Bronchial epithelial cell (primary cell): ENCODE measurements at regions not wholly inside any gene's neighbourhood (a gene's known extent, or its start where the extent isn't known, plus 50 kb on each side); places are given as distances from the start of the nearest gene placed in this dataset.

ENCODE experiments used
- DNase-seq: peaks from one replicate; pipeline ENCODE4 v3.0.0-alpha.2; 2010; ENCODE audit warnings: low read depth
- FAIRE-seq: peaks from 2 replicates; lab custom pipeline; 2011; peaks lifted over from hg19 to GRCh38; lab: Jason Lieb, UNC
- H3K27me3 ChIP-seq: 2 replicates; pipeline ENCODE4 v1.5.1; 2011; ENCODE audit warnings: low read length; ENCODE audit not compliant: control insufficient read depth, insufficient read depth
- H3K36me3 ChIP-seq: 2 replicates; pipeline ENCODE4 v1.5.1; 2011; ENCODE audit warnings: low read length; ENCODE audit not compliant: control insufficient read depth, insufficient read depth
- H3K4me3 ChIP-seq: 2 replicates; pipeline ENCODE4 v1.5.1; 2011; ENCODE audit warnings: mild to moderate bottlenecking, low read depth, low read length, control low read depth
- TF ChIP-seq, protein P1 (sequence below): IDR thresholded peaks from 2 replicates; pipeline ENCODE4 v1.5.1; 2011; ENCODE audit warnings: mild to moderate bottlenecking, moderate library complexity, low read length, control low read depth, inconsistent platforms; ENCODE audit not compliant: insufficient read depth, severe bottlenecking

DNA sequence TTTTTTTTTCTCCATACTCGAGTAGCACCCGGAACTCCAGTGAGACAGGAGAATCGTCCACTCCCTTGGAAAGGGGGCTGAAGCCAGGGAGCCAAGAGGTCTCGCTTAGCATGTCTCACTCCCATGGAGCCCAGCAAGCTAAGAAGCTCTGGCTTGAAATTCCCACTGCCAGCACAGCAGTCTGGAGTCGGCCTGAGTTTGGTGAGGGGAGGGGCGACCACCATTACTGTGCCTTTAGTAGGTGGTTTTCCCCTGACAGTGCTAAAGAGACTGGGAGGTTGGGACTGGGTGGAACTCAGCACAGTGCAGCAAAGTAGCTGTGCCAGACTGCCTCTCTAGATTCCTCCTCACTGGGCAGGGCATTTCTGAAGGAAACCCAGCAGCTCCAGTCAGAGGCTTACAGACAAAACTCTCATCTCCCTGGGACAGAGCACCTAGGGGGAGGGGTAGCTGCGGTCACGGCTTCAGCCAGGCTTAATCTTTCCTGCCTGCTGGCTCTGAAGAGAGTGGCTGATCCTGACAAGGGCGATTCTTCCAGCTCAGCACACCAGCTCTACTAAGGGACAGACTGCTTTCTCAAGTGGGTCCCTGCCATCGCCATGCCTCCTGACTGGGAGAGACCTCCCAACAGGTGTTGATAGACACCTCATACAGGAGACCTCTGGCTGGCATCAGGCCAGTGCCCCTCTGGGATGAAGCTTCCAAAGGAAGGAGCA is 414.5 kb upstream of the ZNF608 start:
- no peak for DNase-seq
- TF ChIP-seq, protein P1, sequence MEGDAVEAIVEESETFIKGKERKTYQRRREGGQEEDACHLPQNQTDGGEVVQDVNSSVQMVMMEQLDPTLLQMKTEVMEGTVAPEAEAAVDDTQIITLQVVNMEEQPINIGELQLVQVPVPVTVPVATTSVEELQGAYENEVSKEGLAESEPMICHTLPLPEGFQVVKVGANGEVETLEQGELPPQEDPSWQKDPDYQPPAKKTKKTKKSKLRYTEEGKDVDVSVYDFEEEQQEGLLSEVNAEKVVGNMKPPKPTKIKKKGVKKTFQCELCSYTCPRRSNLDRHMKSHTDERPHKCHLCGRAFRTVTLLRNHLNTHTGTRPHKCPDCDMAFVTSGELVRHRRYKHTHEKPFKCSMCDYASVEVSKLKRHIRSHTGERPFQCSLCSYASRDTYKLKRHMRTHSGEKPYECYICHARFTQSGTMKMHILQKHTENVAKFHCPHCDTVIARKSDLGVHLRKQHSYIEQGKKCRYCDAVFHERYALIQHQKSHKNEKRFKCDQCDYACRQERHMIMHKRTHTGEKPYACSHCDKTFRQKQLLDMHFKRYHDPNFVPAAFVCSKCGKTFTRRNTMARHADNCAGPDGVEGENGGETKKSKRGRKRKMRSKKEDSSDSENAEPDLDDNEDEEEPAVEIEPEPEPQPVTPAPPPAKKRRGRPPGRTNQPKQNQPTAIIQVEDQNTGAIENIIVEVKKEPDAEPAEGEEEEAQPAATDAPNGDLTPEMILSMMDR = no peak
- Histone ChIP-seq H3K36me3 (no peaks in the 10 kb centered on the region), H3K4me3 (no peak overlapping the region), H3K27me3 (no peaks in the 10 kb centered on the region)
- FAIRE-seq = peak; percentile 18

DNA sequence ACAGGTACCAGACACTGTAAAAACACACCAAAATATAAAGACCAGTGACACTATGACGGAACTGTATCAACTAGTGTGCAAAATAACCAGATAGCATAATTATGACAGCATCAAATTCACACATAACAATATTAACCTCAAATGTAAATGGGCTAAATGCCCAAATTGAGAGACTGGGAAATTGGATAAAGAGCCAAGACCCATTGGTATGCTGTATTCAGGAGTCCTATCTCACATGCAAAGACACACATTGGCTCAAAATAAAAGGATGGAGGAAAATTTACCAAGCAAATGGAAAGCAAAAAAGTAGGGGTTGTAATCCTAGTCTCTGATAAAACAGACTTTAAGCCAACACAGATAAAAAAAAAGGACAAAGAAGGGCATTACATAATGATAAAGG is 416.3 kb upstream of the ZNF608 start:
- H3K36me3 ChIP-seq = no peaks in the 10 kb centered on the region
- TF ChIP-seq, protein P1 = no peak
- FAIRE-seq = no peak
- H3K4me3 ChIP-seq = no peak overlapping the region
- DNase-seq = no peak
- no peaks in the 10 kb centered on the region for H3K27me3 ChIP-seq

DNA sequence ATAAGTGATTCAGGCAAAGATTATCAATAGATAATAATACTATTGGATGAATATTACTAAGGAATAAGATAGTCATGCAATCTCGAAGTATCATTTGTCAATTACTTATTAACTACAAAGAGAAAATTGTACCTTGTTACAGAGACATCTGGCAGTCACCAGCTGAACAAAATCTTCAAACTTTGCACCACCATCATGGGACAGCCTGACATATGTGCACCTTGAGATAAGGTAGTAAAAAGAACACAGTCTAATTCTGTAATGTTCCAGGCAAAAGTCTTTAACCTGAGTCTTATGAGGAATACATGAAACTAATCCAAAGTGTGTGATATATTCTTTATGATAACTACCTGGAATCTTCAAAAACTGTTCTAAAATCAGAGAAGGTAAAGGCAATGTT is 423.0 kb upstream of the ZNF608 start:
- Histone ChIP-seq H3K36me3 (no peaks in the 10 kb centered on the region), H3K27me3 (no peaks in the 10 kb centered on the region), H3K4me3 (no peak overlapping the region)
- DNase-seq (no peak), FAIRE-seq (no peak)
- TF ChIP-seq, protein P1 = no peak

DNA sequence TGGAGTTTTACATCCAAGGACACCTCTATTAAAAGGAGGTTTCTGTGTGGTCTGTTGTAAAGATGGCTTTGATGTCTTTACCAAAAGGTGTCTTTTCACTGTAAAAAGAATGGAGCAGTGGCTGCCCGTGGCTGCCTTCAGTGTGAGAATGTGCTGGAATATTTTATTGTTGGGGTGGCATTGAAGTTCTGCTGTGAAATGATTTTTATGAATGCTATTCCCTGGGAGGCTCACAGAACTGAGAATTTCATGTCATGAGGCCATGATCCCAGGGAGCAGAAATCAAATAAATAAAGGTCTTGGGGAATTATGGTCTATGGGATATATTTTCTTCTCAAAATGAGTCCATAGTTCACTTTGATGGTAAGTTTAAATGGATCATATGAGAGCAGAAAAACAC is 425.2 kb upstream of the ZNF608 start:
- no peaks in the 10 kb centered on the region for H3K36me3 ChIP-seq

DNA sequence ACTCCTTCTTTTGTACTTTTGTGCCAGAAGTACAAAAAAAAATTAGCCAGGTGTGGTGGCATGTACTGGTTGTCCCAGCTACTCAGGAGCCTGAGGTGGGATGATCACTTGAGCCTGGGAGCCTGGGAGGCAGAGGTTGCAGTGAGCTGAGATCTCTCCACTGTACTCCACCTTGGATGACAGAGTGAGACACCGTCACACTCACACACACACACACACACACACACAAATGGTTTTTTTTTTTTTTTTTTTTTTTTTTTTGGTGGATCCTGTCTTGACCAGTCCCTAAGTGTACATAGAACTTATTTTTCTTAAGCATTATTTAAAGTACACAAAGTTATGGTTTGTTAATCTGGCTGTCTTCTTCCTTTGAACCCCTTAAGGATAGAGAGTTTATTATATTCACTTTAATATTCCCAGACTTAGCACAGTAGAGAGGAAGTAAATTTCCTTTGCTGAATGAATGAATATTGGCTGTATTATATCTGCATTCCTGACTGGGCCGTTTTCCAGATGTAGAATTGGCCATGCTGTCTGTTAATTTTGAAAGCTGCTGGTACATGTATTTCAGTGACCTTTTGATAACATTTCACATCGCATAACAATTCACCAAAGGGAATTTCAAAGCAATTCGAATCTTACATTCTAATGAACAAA is 429.0 kb upstream of the ZNF608 start:
- FAIRE-seq = no peak
- H3K27me3 ChIP-seq = no peaks in the 10 kb centered on the region

More for the DNA sequence above, 425.2 kb upstream of the ZNF608 start:
- Histone ChIP-seq H3K4me3 (no peak overlapping the region), H3K27me3 (no peaks in the 10 kb centered on the region)
- FAIRE-seq (no peak), DNase-seq (no peak)
- TF ChIP-seq, protein P1 = no peak

More for the DNA sequence above, 429.0 kb upstream of the ZNF608 start:
- peak; percentile 3 for DNase-seq
- Histone ChIP-seq H3K4me3 (no peak overlapping the region), H3K36me3 (no peaks in the 10 kb centered on the region)
- TF ChIP-seq, protein P1 = no peak
